ENCODE measurements at regions not wholly inside any gene's neighbourhood (a gene's known extent, or its start where the extent isn't known, plus 50 kb on each side); places are given as distances from the start of the nearest gene placed in this dataset.
"Not testable (repeated sequence)": the region's sequence is repeated elsewhere in the genome, so short reads cannot be mapped to it uniquely, and the experiment has no call there.

GRCh38 chr10:127635882-127636281 lies 86.8 kb downstream of the NPS start:
- Histone ChIP-seq H3K36me3 (ENCODE audit: insufficient read depth) (no peaks in the 10 kb centered on the region), H3K27ac (no peak overlapping the region), H3K9ac (no peak overlapping the region), H3K4me2 (no peak overlapping the region), H3K4me1 (ENCODE audit: low read depth, poor library complexity, severe bottlenecking) (no peaks in the 10 kb centered on the region), H4K20me1 (ENCODE audit: insufficient read depth) (no peaks in the 10 kb centered on the region), H3K79me2 (ENCODE audit: insufficient read depth, low read depth) (no peaks in the 10 kb centered on the region), H2AFZ (ENCODE audit: low read depth) (no peak overlapping the region), H3K27me3 (ENCODE audit: insufficient read depth, low read depth) (no peaks in the 10 kb centered on the region), H3K4me3 (IDR thresholded peaks at IDR 0.05; ENCODE audit: insufficient read depth, low read depth, low read length) (no peak overlapping the region)
- TF ChIP-seq CTCF (conservative IDR thresholded peaks at IDR 0.05; ENCODE audit: low read depth, low read length), result no peak

GRCh38 chr10:127648885-127649284 lies 88.1 kb upstream of the FOXI2 start:
- Histone ChIP-seq H2AFZ (ENCODE audit: low read depth) (no peak overlapping the region), H3K4me2 (no peak overlapping the region), H3K9ac (no peak overlapping the region), H3K36me3 (ENCODE audit: insufficient read depth) (no peaks in the 10 kb centered on the region), H3K4me1 (ENCODE audit: low read depth, poor library complexity, severe bottlenecking) (no peaks in the 10 kb centered on the region), H3K27ac (no peak overlapping the region), H3K27me3 (ENCODE audit: insufficient read depth, low read depth) (no peaks in the 10 kb centered on the region), H3K4me3 (IDR thresholded peaks at IDR 0.05; ENCODE audit: insufficient read depth, low read depth, low read length) (no peak overlapping the region), H4K20me1 (ENCODE audit: insufficient read depth) (no peaks in the 10 kb centered on the region), H3K79me2 (ENCODE audit: insufficient read depth, low read depth) (no peaks in the 10 kb centered on the region)
- TF ChIP-seq CTCF (conservative IDR thresholded peaks at IDR 0.05; ENCODE audit: low read depth, low read length), result no peak

- H3K4me1 ChIP-seq (ENCODE audit: low read depth, poor library complexity, severe bottlenecking), result no peaks in the 10 kb centered on the region
- TF ChIP-seq CTCF (conservative IDR thresholded peaks at IDR 0.05; ENCODE audit: low read depth, low read length), result peak; percentile 30; the same call in 1 of the 2 replicates
- no peak overlapping the region for H3K4me3 ChIP-seq (IDR thresholded peaks at IDR 0.05; ENCODE audit: insufficient read depth, low read depth, low read length)
- no peak overlapping the region for H3K27ac ChIP-seq
- no peaks in the 10 kb centered on the region for H3K36me3 ChIP-seq (ENCODE audit: insufficient read depth)
- no peaks in the 10 kb centered on the region for H3K27me3 ChIP-seq (ENCODE audit: insufficient read depth, low read depth)
- H4K20me1 ChIP-seq (ENCODE audit: insufficient read depth), result no peaks in the 10 kb centered on the region
- H2AFZ ChIP-seq (ENCODE audit: low read depth), result no peak overlapping the region
- H3K4me2 ChIP-seq, result no peak overlapping the region
- H3K79me2 ChIP-seq (ENCODE audit: insufficient read depth, low read depth), result no peaks in the 10 kb centered on the region
- no peak overlapping the region for H3K9ac ChIP-seq
Observed at GRCh38 chr10:127649642-127650041, 87.3 kb upstream of the FOXI2 start.

- no peak overlapping the region for H2AFZ ChIP-seq (ENCODE audit: low read depth)
- H3K4me3 ChIP-seq (IDR thresholded peaks at IDR 0.05; ENCODE audit: insufficient read depth, low read depth, low read length), result no peak overlapping the region
- H3K4me2 ChIP-seq, result no peak overlapping the region
- no peaks in the 10 kb centered on the region for H3K79me2 ChIP-seq (ENCODE audit: insufficient read depth, low read depth)
- H3K9ac ChIP-seq, result no peak overlapping the region
- H3K27me3 ChIP-seq (ENCODE audit: insufficient read depth, low read depth), result no peaks in the 10 kb centered on the region
- no peaks in the 10 kb centered on the region for H3K36me3 ChIP-seq (ENCODE audit: insufficient read depth)
- H4K20me1 ChIP-seq (ENCODE audit: insufficient read depth), result no peaks in the 10 kb centered on the region
- TF ChIP-seq CTCF (conservative IDR thresholded peaks at IDR 0.05; ENCODE audit: low read depth, low read length), result no peak
- H3K27ac ChIP-seq, result no peak overlapping the region
- H3K4me1 ChIP-seq (ENCODE audit: low read depth, poor library complexity, severe bottlenecking), result no peaks in the 10 kb centered on the region
Observed at GRCh38 chr10:127657056-127657455, 79.9 kb upstream of the FOXI2 start.

GRCh38 chr10:127676430-127676829 lies 60.6 kb upstream of the FOXI2 start:
- not testable (repeated sequence) for H3K9ac ChIP-seq; H3K36me3 ChIP-seq (ENCODE audit: insufficient read depth); H3K79me2 ChIP-seq (ENCODE audit: insufficient read depth, low read depth); H3K27ac ChIP-seq; H2AFZ ChIP-seq (ENCODE audit: low read depth); H3K4me2 ChIP-seq; H3K27me3 ChIP-seq (ENCODE audit: insufficient read depth, low read depth); H3K4me3 ChIP-seq (IDR thresholded peaks at IDR 0.05; ENCODE audit: insufficient read depth, low read depth, low read length); H4K20me1 ChIP-seq (ENCODE audit: insufficient read depth); H3K4me1 ChIP-seq (ENCODE audit: low read depth, poor library complexity, severe bottlenecking)
